ENCODE measurements at regions not wholly inside any gene's neighbourhood (a gene's known extent, or its start where the extent isn't known, plus 50 kb on each side); places are given as distances from the start of the nearest gene placed in this dataset.

GRCh38 chr3:146382386-146382785 lies 87.0 kb downstream of the PLSCR2 start:
- H3K9ac ChIP-seq (ENCODE audit: low read depth, low read length): no peak overlapping the region
- H2AFZ ChIP-seq (ENCODE audit: low read depth, low read length): no peak overlapping the region
- no peak for DNase-seq
- H3K4me2 ChIP-seq (ENCODE audit: insufficient read depth, low read length): no peak overlapping the region
- H3K4me3 ChIP-seq (ENCODE audit: low read depth in 1 of 2, low read length in 2 of 2): no peak overlapping the region
- H4K20me1 ChIP-seq (ENCODE audit: insufficient read depth, low read length): no peaks in the 10 kb centered on the region
- no peak for TF ChIP-seq EZH2 (IDR thresholded peaks at IDR 0.05; ENCODE audit: borderline replicate concordance, low read depth, low read length, severe bottlenecking)
- H3K27me3 ChIP-seq (ENCODE audit: insufficient read depth, low read length, poor library complexity): no peaks in the 10 kb centered on the region
- H3K4me1 ChIP-seq (ENCODE audit: insufficient read depth, low read length): no peaks in the 10 kb centered on the region
- no peak for ATAC-seq (ENCODE audit: insufficient read depth, low read depth)
- H3K79me2 ChIP-seq (ENCODE audit: insufficient read depth, low read length): no peaks in the 10 kb centered on the region
- no peaks in the 10 kb centered on the region for H3K9me3 ChIP-seq (ENCODE audit: insufficient read depth, low read length, severe bottlenecking)
- no peaks in the 10 kb centered on the region for H3K36me3 ChIP-seq (ENCODE audit: insufficient read depth, low read length)
- no peak overlapping the region for H3K27ac ChIP-seq (ENCODE audit: low read length)

DNA sequence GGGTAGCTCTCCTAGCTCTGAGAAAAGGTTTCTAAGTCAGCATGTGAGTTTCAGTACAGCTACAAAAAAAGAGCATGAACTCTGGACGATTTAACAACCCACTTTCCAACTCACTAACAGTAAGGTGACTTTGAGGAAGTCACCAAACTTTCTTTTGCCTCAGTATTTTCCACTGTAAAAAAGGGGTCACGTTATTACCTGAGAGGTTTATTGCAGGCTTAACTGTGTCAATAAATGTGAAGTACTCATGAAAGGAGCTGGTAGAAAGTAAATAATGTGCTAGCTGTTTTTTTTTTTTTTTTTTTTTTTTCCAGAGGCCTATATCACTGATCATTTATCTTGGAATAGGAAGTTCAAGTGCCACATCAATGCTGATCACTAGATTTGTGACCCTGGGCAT lies 89.3 kb downstream of the PLSCR2 start:
- DNase-seq (no peak), ATAC-seq (ENCODE audit: insufficient read depth, low read depth) (no peak)
- TF ChIP-seq EZH2 (IDR thresholded peaks at IDR 0.05; ENCODE audit: borderline replicate concordance, low read depth, low read length, severe bottlenecking) (no peak), CTCF (IDR thresholded peaks at IDR 0.05; ENCODE audit: borderline replicate concordance, extremely low read depth, low read length, poor library complexity, severe bottlenecking) (no peak)
- H4K20me1 ChIP-seq (ENCODE audit: insufficient read depth, low read length): no peaks in the 10 kb centered on the region
- no peaks in the 10 kb centered on the region for H3K4me1 ChIP-seq (ENCODE audit: insufficient read depth, low read length)
- H3K27me3 ChIP-seq (ENCODE audit: insufficient read depth, low read length, poor library complexity): no peaks in the 10 kb centered on the region
- no peaks in the 10 kb centered on the region for H3K9me3 ChIP-seq (ENCODE audit: insufficient read depth, low read length, severe bottlenecking)
- H3K27ac ChIP-seq (ENCODE audit: low read length): no peak overlapping the region
- no peak overlapping the region for H3K4me2 ChIP-seq (ENCODE audit: insufficient read depth, low read length)
- H3K79me2 ChIP-seq (ENCODE audit: insufficient read depth, low read length): no peaks in the 10 kb centered on the region
- H3K4me3 ChIP-seq (ENCODE audit: low read depth in 1 of 2, low read length in 2 of 2): no peak overlapping the region
- H3K9ac ChIP-seq (ENCODE audit: low read depth, low read length): no peak overlapping the region
- H2AFZ ChIP-seq (ENCODE audit: low read depth, low read length): no peak overlapping the region
- no peaks in the 10 kb centered on the region for H3K36me3 ChIP-seq (ENCODE audit: insufficient read depth, low read length)

DNA sequence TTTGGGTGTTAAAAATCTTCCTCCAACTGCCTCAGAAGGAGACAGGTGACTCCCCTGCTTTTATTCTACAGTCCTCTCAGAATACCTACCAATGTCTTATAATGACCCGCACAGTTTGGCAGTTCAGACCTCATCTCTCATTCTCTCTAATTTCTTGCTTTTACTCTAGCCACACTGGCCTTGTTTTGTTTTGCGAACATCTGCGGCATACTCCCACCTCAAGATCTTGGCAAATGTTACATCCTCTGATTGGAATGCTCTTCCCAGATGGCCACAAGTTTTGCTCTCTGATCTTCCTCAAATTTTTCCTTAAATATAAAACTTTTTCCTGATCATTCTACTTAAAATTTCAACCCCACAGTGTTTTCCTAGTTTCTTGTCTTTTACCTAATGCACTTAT lies 94.1 kb downstream of the PLSCR2 start:
- no peak overlapping the region for H3K9ac ChIP-seq (ENCODE audit: low read depth, low read length)
- H3K27ac ChIP-seq (ENCODE audit: low read length): no peak overlapping the region
- no peak overlapping the region for H2AFZ ChIP-seq (ENCODE audit: low read depth, low read length)
- no peaks in the 10 kb centered on the region for H3K27me3 ChIP-seq (ENCODE audit: insufficient read depth, low read length, poor library complexity)
- DNase-seq: no peak
- H3K9me3 ChIP-seq (ENCODE audit: insufficient read depth, low read length, severe bottlenecking): no peaks in the 10 kb centered on the region
- no peaks in the 10 kb centered on the region for H3K79me2 ChIP-seq (ENCODE audit: insufficient read depth, low read length)
- no peaks in the 10 kb centered on the region for H3K36me3 ChIP-seq (ENCODE audit: insufficient read depth, low read length)
- TF ChIP-seq EZH2 (IDR thresholded peaks at IDR 0.05; ENCODE audit: borderline replicate concordance, low read depth, low read length, severe bottlenecking): no peak
- no peak for TF ChIP-seq CTCF (IDR thresholded peaks at IDR 0.05; ENCODE audit: borderline replicate concordance, extremely low read depth, low read length, poor library complexity, severe bottlenecking)
- ATAC-seq (ENCODE audit: insufficient read depth, low read depth): no peak
- H3K4me3 ChIP-seq (ENCODE audit: low read depth in 1 of 2, low read length in 2 of 2): no peak overlapping the region
- no peaks in the 10 kb centered on the region for H4K20me1 ChIP-seq (ENCODE audit: insufficient read depth, low read length)
- no peaks in the 10 kb centered on the region for H3K4me1 ChIP-seq (ENCODE audit: insufficient read depth, low read length)
- H3K4me2 ChIP-seq (ENCODE audit: insufficient read depth, low read length): no peak overlapping the region

DNA sequence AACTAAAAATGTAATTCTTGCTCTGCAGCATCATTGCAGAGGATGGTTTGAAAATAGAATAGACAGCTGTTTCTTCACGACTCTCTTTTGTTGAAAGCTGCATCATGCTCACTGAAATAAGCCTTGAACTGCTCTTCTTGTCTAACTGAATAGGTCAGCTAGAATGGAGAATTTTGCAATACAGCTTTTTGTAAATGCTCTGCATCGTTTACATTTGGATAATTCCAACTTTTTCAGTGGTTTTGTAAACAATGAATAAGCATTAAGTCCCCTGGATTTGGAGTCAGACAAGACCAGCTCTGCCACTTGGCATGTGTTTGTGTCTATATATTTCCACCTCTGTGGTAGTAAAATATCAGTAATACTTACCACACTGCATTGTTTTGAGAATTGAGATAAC lies 95.2 kb downstream of the PLSCR2 start:
- Histone ChIP-seq H3K27ac (ENCODE audit: low read length) (no peak overlapping the region), H3K9ac (ENCODE audit: low read depth, low read length) (no peak overlapping the region), H3K9me3 (ENCODE audit: insufficient read depth, low read length, severe bottlenecking) (no peaks in the 10 kb centered on the region), H3K4me1 (ENCODE audit: insufficient read depth, low read length) (no peaks in the 10 kb centered on the region), H3K4me3 (ENCODE audit: low read depth in 1 of 2, low read length in 2 of 2) (no peak overlapping the region), H3K4me2 (ENCODE audit: insufficient read depth, low read length) (no peak overlapping the region), H3K36me3 (ENCODE audit: insufficient read depth, low read length) (no peaks in the 10 kb centered on the region), H3K27me3 (ENCODE audit: insufficient read depth, low read length, poor library complexity) (no peaks in the 10 kb centered on the region), H2AFZ (ENCODE audit: low read depth, low read length) (no peak overlapping the region), H4K20me1 (ENCODE audit: insufficient read depth, low read length) (no peaks in the 10 kb centered on the region), H3K79me2 (ENCODE audit: insufficient read depth, low read length) (no peaks in the 10 kb centered on the region)
- DNase-seq: no peak
- TF ChIP-seq EZH2 (IDR thresholded peaks at IDR 0.05; ENCODE audit: borderline replicate concordance, low read depth, low read length, severe bottlenecking) (no peak), CTCF (IDR thresholded peaks at IDR 0.05; ENCODE audit: borderline replicate concordance, extremely low read depth, low read length, poor library complexity, severe bottlenecking) (no peak)
- no peak for ATAC-seq (ENCODE audit: insufficient read depth, low read depth)

Data from DND-41 (cell line).